Upper lobe of left lung (tissue), 6 donors: ENCODE measurements at regions not wholly inside any gene's neighbourhood (a gene's known extent, or its start where the extent isn't known, plus 50 kb on each side); places are given as distances from the start of the nearest gene placed in this dataset.

Experiments
- ATAC-seq, 2 donors: fragments of 200-7000 bp; cut with Tn5 transposase; one replicate each; pipeline ENCODE4 v1.9.1; 2022; ENCODE audit warnings: mild to moderate bottlenecking in 2 of 2, moderate library complexity in 2 of 2; ENCODE audit not compliant: low FRiP score in 2 of 2
- DNase-seq, 2 donors: peaks; one replicate each; pipeline ENCODE4 v3.0.0-alpha.2; 2019 to 2020
- H3K27ac ChIP-seq, 4 donors: fragments of 200-600 bp; sonication (generic); one replicate each; pipeline ENCODE4 v1.5.1; 2016 to 2019
- H3K27me3 ChIP-seq, 4 donors: fragments of 200-600 bp; sonication (generic); one replicate each; pipeline ENCODE4 v1.5.1; 2017 to 2019
- H3K36me3 ChIP-seq, 4 donors: fragments of 200-600 bp; sonication (generic); one replicate each; pipeline ENCODE4 v1.5.1; 2016 to 2019
- H3K4me1 ChIP-seq, 4 donors: fragments of 200-600 bp; sonication (generic); one replicate each; pipeline ENCODE4 v1.5.1; 2018 to 2019
- H3K4me3 ChIP-seq, 4 donors: fragments of 200-600 bp; sonication (generic); one replicate each; pipeline ENCODE4 v1.5.1; 2017 to 2019; ENCODE audit warnings: mild to moderate bottlenecking in 2 of 4, moderate library complexity in 1 of 4
- H3K9me3 ChIP-seq, 4 donors: fragments of 200-600 bp; sonication (generic); one replicate each; pipeline ENCODE4 v1.5.1; 2018 to 2019
- EP300 ChIP-seq, 4 donors: sonication (generic); formaldehyde crosslinking; IDR thresholded peaks; one replicate each; pipeline ENCODE4 v1.5.1; 2017; ENCODE audit warnings: antibody characterized with exemption in 4 of 4, control low read depth in 2 of 4
- POLR2A ChIP-seq, 4 donors: fragments of 450-650 bp; IDR thresholded peaks; one replicate each; pipeline ENCODE4 v1.5.1; 2016 to 2017; ENCODE audit warnings: antibody characterized with exemption in 4 of 4, mild to moderate bottlenecking in 2 of 4
- POLR2AphosphoS5 ChIP-seq, 2 donors: sonication (generic); formaldehyde crosslinking; IDR thresholded peaks; one replicate each; pipeline ENCODE4 v1.5.1; 2017; ENCODE audit warnings: antibody characterized with exemption in 2 of 2
- WGBS, 2 donors: methylation state at CpG; one replicate each; pipeline ENCODE4 v1.1.5; 2017 to 2018; 5-methylcytosine and 5-hydroxymethylcytosine counted together
- TF ChIP-seq, protein P1 (sequence below), 6 experiments: fragments of 450-650 bp in 4 of 6; fragments of 200-600 bp in 2 of 6; sonication (generic) in 2 of 6; IDR thresholded peaks; one replicate each; pipeline ENCODE4 v1.5.1; 2016 to 2019; ENCODE audit warnings: antibody characterized with exemption in 6 of 6
- donor health status: DM: no; HTN: no; CAD: no; lungs with moderate emphysema.
- donor health status: DM: no; HTN: yes; CAD: no; lungs with severe emphysema.

DNA sequence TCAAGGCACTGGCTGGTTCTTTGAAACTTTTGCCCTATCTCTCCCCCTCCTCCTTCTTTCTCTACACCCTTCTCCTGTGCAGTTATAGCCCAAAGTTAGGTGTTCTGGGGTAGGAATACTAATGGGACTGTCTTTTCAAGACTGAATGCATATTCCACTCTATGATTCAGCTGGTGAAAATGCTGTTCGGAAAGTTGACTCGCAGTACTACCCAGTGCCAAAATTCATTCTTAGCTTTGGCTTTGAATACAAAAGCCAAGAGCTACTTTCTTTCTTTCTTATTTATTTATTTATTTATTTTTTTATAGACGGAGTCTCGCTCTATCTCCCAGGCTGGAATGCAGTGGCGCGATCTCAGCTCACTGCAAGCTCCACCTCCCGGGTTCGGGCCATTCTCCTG is 249.2 kb downstream of the ETNK1 start:
- 93% methylated on average over 8 of the region's 8 CpGs for WGBS, 2 donors
- Histone ChIP-seq H3K9me3 (no peaks in the 10 kb centered on the region), H3K4me1 (no peaks in the 10 kb centered on the region), H3K27ac (no peak overlapping the region), H3K27me3 (no peaks in the 10 kb centered on the region), H3K36me3 (no peaks in the 10 kb centered on the region), H3K4me3 (no peak overlapping the region)
- DNase-seq (no peak), ATAC-seq (no peak)
- TF ChIP-seq POLR2AphosphoS5 (IDR thresholded peaks at IDR 0.05), result no peak
- TF ChIP-seq, protein P1, sequence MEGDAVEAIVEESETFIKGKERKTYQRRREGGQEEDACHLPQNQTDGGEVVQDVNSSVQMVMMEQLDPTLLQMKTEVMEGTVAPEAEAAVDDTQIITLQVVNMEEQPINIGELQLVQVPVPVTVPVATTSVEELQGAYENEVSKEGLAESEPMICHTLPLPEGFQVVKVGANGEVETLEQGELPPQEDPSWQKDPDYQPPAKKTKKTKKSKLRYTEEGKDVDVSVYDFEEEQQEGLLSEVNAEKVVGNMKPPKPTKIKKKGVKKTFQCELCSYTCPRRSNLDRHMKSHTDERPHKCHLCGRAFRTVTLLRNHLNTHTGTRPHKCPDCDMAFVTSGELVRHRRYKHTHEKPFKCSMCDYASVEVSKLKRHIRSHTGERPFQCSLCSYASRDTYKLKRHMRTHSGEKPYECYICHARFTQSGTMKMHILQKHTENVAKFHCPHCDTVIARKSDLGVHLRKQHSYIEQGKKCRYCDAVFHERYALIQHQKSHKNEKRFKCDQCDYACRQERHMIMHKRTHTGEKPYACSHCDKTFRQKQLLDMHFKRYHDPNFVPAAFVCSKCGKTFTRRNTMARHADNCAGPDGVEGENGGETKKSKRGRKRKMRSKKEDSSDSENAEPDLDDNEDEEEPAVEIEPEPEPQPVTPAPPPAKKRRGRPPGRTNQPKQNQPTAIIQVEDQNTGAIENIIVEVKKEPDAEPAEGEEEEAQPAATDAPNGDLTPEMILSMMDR (IDR thresholded peaks at IDR 0.05), result no peak
- no peak for TF ChIP-seq EP300 (IDR thresholded peaks at IDR 0.05)
- no peak for TF ChIP-seq POLR2A (IDR thresholded peaks at IDR 0.05)

DNA sequence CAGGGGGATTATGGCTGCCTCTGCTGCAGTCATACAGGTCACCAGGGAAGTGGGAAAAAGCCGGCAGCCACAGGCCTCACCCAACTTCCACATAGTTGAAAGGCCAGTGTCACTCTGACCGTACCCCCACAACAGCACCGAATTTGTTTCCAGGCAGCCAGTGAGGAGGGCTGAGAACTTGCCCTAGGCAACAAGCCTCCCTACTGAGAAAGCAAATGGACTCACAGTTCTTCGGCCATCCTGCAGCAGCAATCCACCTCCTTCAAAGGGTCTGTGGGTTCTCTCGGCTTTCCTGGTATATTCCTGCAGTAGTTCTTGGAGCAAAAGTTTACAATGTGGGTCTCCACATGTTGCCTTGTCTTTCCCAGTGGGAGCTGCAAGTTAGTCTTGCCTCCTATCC is 251.3 kb downstream of the ETNK1 start:
- Histone ChIP-seq H3K9me3 (no peaks in the 10 kb centered on the region), H3K27me3 (no peaks in the 10 kb centered on the region), H3K4me3 (no peak overlapping the region), H3K27ac (no peak overlapping the region), H3K36me3 (no peaks in the 10 kb centered on the region), H3K4me1 (no peaks in the 10 kb centered on the region)
- TF ChIP-seq, protein P1 (IDR thresholded peaks at IDR 0.05), result no peak
- TF ChIP-seq EP300 (IDR thresholded peaks at IDR 0.05) (no peak), POLR2A (IDR thresholded peaks at IDR 0.05) (no peak), POLR2AphosphoS5 (IDR thresholded peaks at IDR 0.05) (no peak)
- WGBS, 2 donors, result 92 to 94% methylated on average over 4 to 5 of the region's 5 CpGs
- DNase-seq (no peak), ATAC-seq (no peak)

DNA sequence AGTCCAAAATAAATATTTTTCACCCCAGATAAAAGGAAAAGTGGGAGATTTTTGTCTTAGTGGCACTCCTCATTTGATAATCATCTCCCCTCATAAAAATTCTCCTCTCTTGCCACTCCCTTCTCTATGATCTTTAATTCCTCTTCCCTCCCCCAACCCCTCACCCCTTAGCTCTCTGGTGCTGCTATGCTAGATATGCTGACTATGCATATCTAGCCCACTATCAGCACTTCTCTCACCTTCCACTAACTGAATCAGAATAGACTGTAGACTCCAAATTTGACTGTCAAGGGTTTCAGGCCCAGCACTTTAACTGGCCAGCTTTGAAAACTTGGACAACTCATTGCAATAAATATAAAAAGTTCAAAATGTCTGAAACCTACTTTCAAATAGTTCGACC is 254.2 kb downstream of the ETNK1 start:
- ATAC-seq, result no peak
- Histone ChIP-seq H3K27ac (no peak overlapping the region), H3K4me1 (no peaks in the 10 kb centered on the region), H3K9me3 (no peaks in the 10 kb centered on the region), H3K27me3 (no peaks in the 10 kb centered on the region), H3K4me3 (no peak overlapping the region), H3K36me3 (no peaks in the 10 kb centered on the region)
- no peak for DNase-seq
- TF ChIP-seq, protein P1 (IDR thresholded peaks at IDR 0.05), result no peak
- TF ChIP-seq POLR2A (IDR thresholded peaks at IDR 0.05), result no peak
- no peak for TF ChIP-seq EP300 (IDR thresholded peaks at IDR 0.05)
- TF ChIP-seq POLR2AphosphoS5 (IDR thresholded peaks at IDR 0.05), result no peak
- 69 to 80% methylated on average over 1 of the region's 1 CpG for WGBS, 2 donors

DNA sequence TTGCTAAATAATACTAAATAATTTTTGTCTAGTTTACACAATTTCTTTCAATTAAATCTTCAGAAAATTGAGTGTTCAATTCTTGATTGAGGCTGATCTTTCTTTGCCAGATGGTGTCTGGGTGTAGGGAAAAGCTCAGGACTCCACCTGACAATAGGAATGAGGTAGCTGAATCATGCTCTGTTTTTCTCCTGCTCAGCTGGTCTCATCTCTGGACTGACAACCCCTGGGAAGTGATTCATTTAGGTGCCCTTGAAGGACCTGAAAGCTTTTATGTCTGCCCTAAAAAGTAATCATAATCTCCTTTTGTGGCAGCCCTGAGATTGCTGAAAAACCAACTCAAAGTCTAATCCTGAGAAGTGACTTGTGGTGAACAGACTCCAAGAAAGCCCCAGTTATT is 255.4 kb downstream of the ETNK1 start:
- Histone ChIP-seq H3K36me3 (no peaks in the 10 kb centered on the region), H3K4me3 (no peak overlapping the region), H3K9me3 (no peaks in the 10 kb centered on the region), H3K27ac (no peak overlapping the region), H3K27me3 (no peaks in the 10 kb centered on the region), H3K4me1 (no peaks in the 10 kb centered on the region)
- ATAC-seq (no peak), DNase-seq (no peak)
- TF ChIP-seq, protein P1 (IDR thresholded peaks at IDR 0.05), result no peak

DNA sequence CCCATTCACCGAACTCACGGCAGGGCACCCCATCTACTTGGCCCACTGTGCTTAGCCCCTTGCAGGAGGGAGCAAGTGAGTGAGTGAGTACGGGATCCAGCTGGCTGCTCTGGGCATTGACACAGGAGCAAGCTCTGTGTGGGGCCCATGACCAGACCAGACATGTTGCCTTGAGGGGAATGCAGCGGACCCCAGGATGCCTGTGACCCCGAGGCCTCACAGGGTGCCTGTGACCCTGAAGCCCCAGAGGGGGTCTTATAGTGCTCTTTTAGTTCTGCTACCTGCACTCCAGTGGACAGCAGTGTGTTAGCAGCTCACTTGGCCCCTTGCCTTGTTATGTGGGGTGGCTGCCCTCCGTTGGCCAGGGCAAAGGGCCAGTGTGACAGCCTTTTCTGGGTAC is 255.8 kb downstream of the ETNK1 start:
- Histone ChIP-seq H3K4me3 (no peak overlapping the region), H3K9me3 (no peaks in the 10 kb centered on the region), H3K27me3 (no peaks in the 10 kb centered on the region), H3K27ac (no peak overlapping the region), H3K4me1 (no peaks in the 10 kb centered on the region), H3K36me3 (no peaks in the 10 kb centered on the region)
- peak in 1 of 2 donors; percentile 20 for DNase-seq
- WGBS, 2 donors, result 67% methylated on average over 4 to 6 of the region's 6 CpGs
- ATAC-seq, result peak in 1 of 2 donors; percentile 61
- TF ChIP-seq POLR2AphosphoS5 (IDR thresholded peaks at IDR 0.05), result no peak
- TF ChIP-seq, protein P1 (IDR thresholded peaks at IDR 0.05), result no peak
- no peak for TF ChIP-seq EP300 (IDR thresholded peaks at IDR 0.05)
- TF ChIP-seq POLR2A (IDR thresholded peaks at IDR 0.05), result no peak
